Activated naive CD8-positive, alpha-beta T cell treated with anti-CD3 and anti-CD28 coated beads, Interleukin-2, amount 10 ng/mL, durations not matched to agents 7 days and 5 days (primary cell): ENCODE measurements at regions not wholly inside any gene's neighbourhood (a gene's known extent, or its start where the extent isn't known, plus 50 kb on each side); places are given as distances from the start of the nearest gene placed in this dataset.
"Not testable (repeated sequence)": the region's sequence is repeated elsewhere in the genome, so short reads cannot be mapped to it uniquely, and the experiment has no call there.

Experiments used
- ATAC-seq: fragments of 150-1000 bp; cut with Tn5 transposase; one replicate; pipeline ENCODE4 v1.10.0; 2021; ENCODE audit warnings: low read depth, moderate library complexity
- POLR2A ChIA-PET: fragments of 350-600 bp; sonication (Branson Sonifier 250); formaldehyde crosslinking; loops from one replicate; lab custom pipeline; 2021; ENCODE audit warnings: antibody characterized with exemption; lab: Charles Lee
- DNase-seq: peaks from one replicate; pipeline ENCODE4 v3.0.0; 2021
- H3K27ac Mint-ChIP-seq: one replicate; pipeline ENCODE4 v1.8.0; 2022; ENCODE audit warnings: mild to moderate bottlenecking, mixed read lengths
- H3K27me3 Mint-ChIP-seq: one replicate; pipeline ENCODE4 v1.8.0; 2022; ENCODE audit warnings: mild to moderate bottlenecking, moderate library complexity, mixed read lengths
- H3K36me3 Mint-ChIP-seq: one replicate; pipeline ENCODE4 v1.8.0; 2021; ENCODE audit warnings: mild to moderate bottlenecking, mixed read lengths
- H3K4me1 Mint-ChIP-seq: one replicate; pipeline ENCODE4 v1.8.0; 2021; ENCODE audit warnings: mixed read lengths
- H3K4me3 Mint-ChIP-seq: one replicate; pipeline ENCODE4 v1.8.0; 2022; ENCODE audit warnings: mild to moderate bottlenecking, moderate library complexity, mixed read lengths
- H3K9me3 Mint-ChIP-seq: one replicate; pipeline ENCODE4 v1.8.0; 2021; ENCODE audit warnings: mixed read lengths

DNA sequence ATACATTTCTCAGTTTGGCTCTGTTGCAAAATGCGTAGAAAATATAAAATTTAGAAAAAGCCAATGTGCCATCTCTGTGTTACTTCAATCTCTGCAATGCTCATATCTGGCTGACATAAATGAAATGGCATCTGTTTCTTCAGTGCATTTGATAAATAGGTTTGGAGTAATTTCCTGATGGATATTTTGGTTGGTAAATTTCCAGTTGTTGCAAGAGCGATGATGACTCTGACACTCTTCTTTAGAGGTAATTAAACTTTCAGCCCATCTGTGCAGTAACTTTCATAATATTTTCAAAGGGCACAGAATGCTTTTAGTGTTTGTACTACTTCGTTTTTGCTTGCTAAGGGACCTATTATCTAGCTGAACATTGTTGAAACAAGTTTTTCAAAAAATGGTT, 1286.4 kb downstream of the PCDH9 start:
- Mint-ChIP-seq H3K9me3 (no peaks in the 10 kb centered on the region), H3K36me3 (no peaks in the 10 kb centered on the region), H3K27ac (no peak overlapping the region), H3K27me3 (no peaks in the 10 kb centered on the region), H3K4me3 (no peak overlapping the region), H3K4me1 (no peaks in the 10 kb centered on the region)
- DNase-seq: no peak
- no peak for ATAC-seq
- POLR2A ChIA-PET: no interaction called here

DNA sequence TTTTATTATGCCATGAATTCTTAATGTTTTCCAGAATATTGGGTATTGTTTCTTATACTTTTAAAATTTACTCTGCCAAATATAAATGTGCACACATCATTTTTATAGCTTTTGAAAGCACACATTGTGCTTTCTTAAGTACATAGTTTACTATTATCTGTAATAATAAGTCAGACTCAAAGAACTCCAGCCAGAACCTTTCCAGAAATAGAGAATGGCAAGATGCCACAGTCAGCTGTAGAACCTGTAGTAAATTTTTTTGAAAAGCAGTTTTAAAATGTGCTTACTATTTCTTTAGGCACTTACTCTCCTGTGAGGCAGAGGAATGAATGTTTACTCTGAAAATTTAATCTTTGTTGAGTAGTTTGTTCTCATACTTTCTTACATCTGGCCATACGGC, 1287.1 kb downstream of the PCDH9 start:
- no peak for DNase-seq
- H3K36me3 Mint-ChIP-seq: no peaks in the 10 kb centered on the region
- no peaks in the 10 kb centered on the region for H3K9me3 Mint-ChIP-seq
- no peaks in the 10 kb centered on the region for H3K27me3 Mint-ChIP-seq
- H3K4me3 Mint-ChIP-seq: no peak overlapping the region
- no peaks in the 10 kb centered on the region for H3K4me1 Mint-ChIP-seq
- ATAC-seq: no peak
- H3K27ac Mint-ChIP-seq: no peak overlapping the region
- POLR2A ChIA-PET: no interaction called here

DNA sequence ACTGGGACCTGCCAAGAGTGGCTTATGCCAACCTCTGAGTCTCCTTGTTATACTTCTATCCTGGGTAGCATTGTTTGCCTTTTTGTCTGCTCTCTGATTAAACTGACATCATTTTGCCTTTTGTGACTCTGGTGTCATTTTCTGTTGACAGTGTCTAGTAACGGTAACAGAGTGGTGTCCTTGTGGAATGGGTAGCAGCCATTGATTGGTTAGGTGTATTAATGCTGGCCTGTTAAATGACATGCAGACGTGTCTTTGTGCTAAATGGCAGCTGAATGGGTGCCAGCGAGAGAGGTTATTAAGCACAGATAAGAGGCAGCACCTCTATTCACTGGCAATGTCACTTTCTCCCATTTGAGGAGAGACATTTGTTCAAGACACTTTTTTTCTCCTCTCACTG, 1289.4 kb downstream of the PCDH9 start:
- Mint-ChIP-seq H3K27me3 (no peaks in the 10 kb centered on the region), H3K36me3 (no peaks in the 10 kb centered on the region), H3K9me3 (no peaks in the 10 kb centered on the region), H3K4me1 (no peaks in the 10 kb centered on the region), H3K27ac (no peak overlapping the region), H3K4me3 (no peak overlapping the region)
- ATAC-seq (no peak), DNase-seq (no peak)
- POLR2A ChIA-PET: no interaction called here

GRCh38 chr13:65937251-65937650, 1292.9 kb downstream of the PCDH9 start:
- no peak overlapping the region for H3K4me3 Mint-ChIP-seq

GRCh38 chr13:65936249-65936648, 1293.9 kb downstream of the PCDH9 start:
- no peaks in the 10 kb centered on the region for H3K27me3 Mint-ChIP-seq
- no peak overlapping the region for H3K4me3 Mint-ChIP-seq

More at GRCh38 chr13:65937251-65937650, 1292.9 kb downstream of the PCDH9 start:
- DNase-seq (no peak), ATAC-seq (no peak)
- POLR2A ChIA-PET: no interaction called here
- H3K36me3 Mint-ChIP-seq: no peaks in the 10 kb centered on the region
- no peaks in the 10 kb centered on the region for H3K27me3 Mint-ChIP-seq
- H3K4me1 Mint-ChIP-seq: no peaks in the 10 kb centered on the region
- no peak overlapping the region for H3K27ac Mint-ChIP-seq
- H3K9me3 Mint-ChIP-seq: no peaks in the 10 kb centered on the region

GRCh38 chr13:65932587-65933239, 1297.4 kb downstream of the PCDH9 start:
- H3K27me3 Mint-ChIP-seq: no peaks in the 10 kb centered on the region
- H3K4me3 Mint-ChIP-seq: no peak overlapping the region
- POLR2A ChIA-PET: no interaction called here
- ATAC-seq (no peak), DNase-seq (no peak)
- H3K36me3 Mint-ChIP-seq: no peaks in the 10 kb centered on the region
- no peaks in the 10 kb centered on the region for H3K4me1 Mint-ChIP-seq
- peaks cover 2% of the 10 kb centered on the region for H3K9me3 Mint-ChIP-seq
- no peak overlapping the region for H3K27ac Mint-ChIP-seq

More at GRCh38 chr13:65936249-65936648, 1293.9 kb downstream of the PCDH9 start:
- H3K4me1 Mint-ChIP-seq: no peaks in the 10 kb centered on the region
- H3K36me3 Mint-ChIP-seq: no peaks in the 10 kb centered on the region
- peaks cover 2% of the 10 kb centered on the region for H3K9me3 Mint-ChIP-seq
- H3K27ac Mint-ChIP-seq: no peak overlapping the region
- no peak for DNase-seq
- POLR2A ChIA-PET: no interaction called here
- ATAC-seq: no peak

- no peak overlapping the region for H3K4me3 Mint-ChIP-seq
- DNase-seq (no peak), ATAC-seq (no peak)
- H3K27ac Mint-ChIP-seq: no peak overlapping the region
- POLR2A ChIA-PET: no interaction called here
- no peaks in the 10 kb centered on the region for H3K4me1 Mint-ChIP-seq
- H3K27me3 Mint-ChIP-seq: no peaks in the 10 kb centered on the region
- H3K36me3 Mint-ChIP-seq: no peaks in the 10 kb centered on the region
- peaks cover 2% of the 10 kb centered on the region for H3K9me3 Mint-ChIP-seq
These were observed 1298.1 kb downstream of the PCDH9 start for GRCh38 chr13:65932013-65932412.

- Mint-ChIP-seq H3K27me3 (no peaks in the 10 kb centered on the region), H3K4me1 (no peaks in the 10 kb centered on the region), H3K4me3 (no peak overlapping the region), H3K9me3 (peaks cover 2% of the 10 kb centered on the region), H3K27ac (no peak overlapping the region), H3K36me3 (no peaks in the 10 kb centered on the region)
- ATAC-seq: no peak
- POLR2A ChIA-PET: no interaction called here
- DNase-seq: no peak
These were observed 1300.7 kb downstream of the PCDH9 start for GRCh38 chr13:65929436-65929835.

DNA sequence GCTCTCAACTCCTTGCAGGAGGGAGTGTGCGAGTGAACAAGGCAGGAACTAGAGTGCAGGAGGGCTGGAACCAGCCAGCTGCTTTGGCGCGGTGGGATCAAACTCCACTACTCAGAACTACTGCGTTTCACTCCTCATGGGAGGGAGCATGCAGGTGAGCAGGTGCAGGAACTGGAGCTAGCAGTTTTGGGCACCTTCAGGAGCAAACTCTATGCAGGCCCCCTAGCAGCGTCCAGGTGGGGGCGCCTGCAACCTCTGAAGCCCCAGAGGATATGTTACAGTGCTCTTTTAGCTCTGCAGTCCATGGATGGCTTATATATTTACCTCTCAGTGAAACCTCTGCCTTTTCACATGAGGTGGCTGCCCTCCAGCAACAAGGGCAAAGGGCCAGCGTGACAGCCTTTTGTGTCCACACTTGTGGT, 1303.4 kb downstream of the PCDH9 start:
- POLR2A ChIA-PET: no interaction called here
- Mint-ChIP-seq H3K36me3 (no peaks in the 10 kb centered on the region), H3K4me1 (no peaks in the 10 kb centered on the region), H3K27ac (no peak overlapping the region), H3K9me3 (no peaks in the 10 kb centered on the region), H3K27me3 (no peaks in the 10 kb centered on the region), H3K4me3 (no peak overlapping the region)
- ATAC-seq (no peak), DNase-seq (no peak)

GRCh38 chr13:65922846-65923245, 1307.3 kb downstream of the PCDH9 start:
- ATAC-seq, DNase-seq, H3K9me3 Mint-ChIP-seq, H3K27ac Mint-ChIP-seq, POLR2A ChIA-PET, H3K4me3 Mint-ChIP-seq, H3K36me3 Mint-ChIP-seq, H3K4me1 Mint-ChIP-seq, H3K27me3 Mint-ChIP-seq: not testable (repeated sequence)

DNA sequence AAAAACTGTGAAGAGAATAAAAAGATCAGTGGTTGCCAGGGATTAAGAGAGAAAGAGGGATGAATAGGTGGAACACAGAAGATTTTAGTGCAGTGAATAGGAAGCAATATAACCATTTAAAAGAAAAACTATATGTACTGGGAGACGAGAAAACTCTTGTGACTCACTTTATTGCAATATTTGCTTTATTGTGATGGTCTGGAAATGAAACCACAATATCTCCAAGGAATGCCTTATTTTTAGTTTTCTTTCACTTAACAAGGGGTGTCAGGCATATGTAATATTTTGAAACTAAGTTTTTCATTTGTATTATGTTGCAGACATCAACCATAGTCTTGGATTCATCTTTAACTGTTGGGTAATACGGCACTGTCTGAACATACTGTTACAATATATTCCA, 1308.2 kb downstream of the PCDH9 start:
- POLR2A ChIA-PET: no interaction called here
- Mint-ChIP-seq H3K27ac (no peak overlapping the region), H3K9me3 (peaks cover 2% of the 10 kb centered on the region), H3K4me1 (no peaks in the 10 kb centered on the region), H3K36me3 (no peaks in the 10 kb centered on the region), H3K27me3 (no peaks in the 10 kb centered on the region), H3K4me3 (no peak overlapping the region)
- no peak for DNase-seq
- no peak for ATAC-seq

GRCh38 chr13:65917731-65918130, 1312.4 kb downstream of the PCDH9 start:
- no peak for DNase-seq
- POLR2A ChIA-PET: no interaction called here
- ATAC-seq: no peak
- Mint-ChIP-seq H3K4me1 (no peaks in the 10 kb centered on the region), H3K27me3 (no peaks in the 10 kb centered on the region), H3K36me3 (no peaks in the 10 kb centered on the region), H3K9me3 (peaks cover 2% of the 10 kb centered on the region), H3K4me3 (no peak overlapping the region), H3K27ac (no peak overlapping the region)

DNA sequence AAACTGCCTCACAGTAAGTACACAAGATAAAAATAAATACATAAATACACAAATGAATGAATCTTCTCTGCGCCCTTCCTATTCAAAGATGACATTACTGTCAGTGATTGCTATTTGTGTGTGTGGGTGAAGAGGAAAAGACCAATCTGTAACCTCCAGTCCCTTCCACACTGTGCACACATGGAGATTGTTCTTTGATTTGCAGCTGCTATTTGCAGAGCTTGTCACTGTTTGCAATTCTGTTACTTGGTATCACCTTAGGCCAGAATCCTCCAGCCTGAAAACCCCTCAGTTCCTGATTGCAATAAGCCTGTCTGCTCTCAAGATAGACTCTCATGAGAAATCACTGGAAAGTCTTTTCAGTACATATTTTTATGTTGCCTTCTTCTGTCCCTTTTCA, 1314.9 kb downstream of the PCDH9 start:
- POLR2A ChIA-PET: no interaction called here
- Mint-ChIP-seq H3K4me3 (no peak overlapping the region), H3K36me3 (no peaks in the 10 kb centered on the region), H3K27me3 (no peaks in the 10 kb centered on the region), H3K9me3 (peaks cover 2% of the 10 kb centered on the region), H3K4me1 (no peaks in the 10 kb centered on the region), H3K27ac (no peak overlapping the region)
- ATAC-seq: no peak
- DNase-seq: no peak

DNA sequence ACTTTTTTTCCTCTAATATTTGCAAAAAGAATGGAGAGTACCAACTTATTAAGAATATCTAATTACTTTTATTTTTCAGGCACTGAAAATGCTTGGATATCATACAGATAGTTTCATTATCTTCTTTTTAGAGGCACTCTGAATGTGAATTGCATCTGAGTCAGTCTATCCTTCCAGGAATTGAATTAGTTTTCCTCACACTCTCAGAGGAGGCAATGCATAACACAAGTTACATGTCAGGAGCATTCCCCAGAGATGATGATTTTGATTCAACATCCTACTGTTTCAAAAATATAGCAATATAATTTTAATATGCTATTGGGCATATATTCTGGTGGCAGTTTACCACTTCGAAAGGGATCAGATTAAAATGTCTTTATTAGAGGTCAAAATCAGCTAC, 1315.4 kb downstream of the PCDH9 start:
- POLR2A ChIA-PET: no interaction called here
- DNase-seq: no peak
- no peak for ATAC-seq
- H3K27me3 Mint-ChIP-seq: no peaks in the 10 kb centered on the region
- no peak overlapping the region for H3K27ac Mint-ChIP-seq
- H3K4me1 Mint-ChIP-seq: no peaks in the 10 kb centered on the region
- H3K9me3 Mint-ChIP-seq: peaks cover 2% of the 10 kb centered on the region
- no peak overlapping the region for H3K4me3 Mint-ChIP-seq
- no peaks in the 10 kb centered on the region for H3K36me3 Mint-ChIP-seq

DNA sequence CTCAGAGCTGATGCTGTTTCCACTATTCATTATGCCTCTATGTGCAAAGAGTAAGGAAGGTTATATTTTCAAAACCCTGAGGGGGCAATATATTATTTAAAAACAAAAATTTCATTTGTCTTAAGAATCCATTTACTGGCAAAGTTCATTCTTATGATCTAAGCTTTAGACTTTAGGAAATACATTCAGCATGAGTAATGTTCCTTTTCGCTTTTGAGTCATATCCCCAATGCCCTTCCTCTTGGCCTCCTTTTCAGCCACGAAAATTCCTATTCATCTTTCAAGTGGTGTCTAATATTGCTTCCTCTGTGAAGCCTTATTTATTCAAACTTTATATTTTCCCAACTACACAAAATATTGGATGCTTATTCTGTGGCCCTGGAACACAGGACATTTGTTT, 1317.0 kb downstream of the PCDH9 start:
- no peak for ATAC-seq
- POLR2A ChIA-PET: no interaction called here
- no peak for DNase-seq
- no peak overlapping the region for H3K4me3 Mint-ChIP-seq
- H3K27me3 Mint-ChIP-seq: no peaks in the 10 kb centered on the region
- peaks cover 9% of the 10 kb centered on the region for H3K9me3 Mint-ChIP-seq
- H3K27ac Mint-ChIP-seq: no peak overlapping the region
- H3K4me1 Mint-ChIP-seq: no peaks in the 10 kb centered on the region
- no peaks in the 10 kb centered on the region for H3K36me3 Mint-ChIP-seq
